PC-3 (cell line): ENCODE measurements at regions not wholly inside any gene's neighbourhood (a gene's known extent, or its start where the extent isn't known, plus 50 kb on each side); places are given as distances from the start of the nearest gene placed in this dataset.
"Not testable (repeated sequence)": the region's sequence is repeated elsewhere in the genome, so short reads cannot be mapped to it uniquely, and the experiment has no call there.

ENCODE experiments used
- EZH2 ChIP-seq: fragments of 300-600 bp; sonication (generic); IDR thresholded peaks from one replicate; pipeline ENCODE4 v1.6.1; 2017; ENCODE audit warnings: antibody characterized with exemption, mild to moderate bottlenecking, low read length; ENCODE audit not compliant: unreplicated experiment
- TF ChIP-seq, protein P1 (sequence below): fragments of 300-600 bp; sonication (generic); conservative IDR thresholded peaks from 2 replicates; pipeline ENCODE4 v1.5.1; 2017; ENCODE audit warnings: antibody characterized with exemption, low read depth, mild to moderate bottlenecking, low read length

DNA sequence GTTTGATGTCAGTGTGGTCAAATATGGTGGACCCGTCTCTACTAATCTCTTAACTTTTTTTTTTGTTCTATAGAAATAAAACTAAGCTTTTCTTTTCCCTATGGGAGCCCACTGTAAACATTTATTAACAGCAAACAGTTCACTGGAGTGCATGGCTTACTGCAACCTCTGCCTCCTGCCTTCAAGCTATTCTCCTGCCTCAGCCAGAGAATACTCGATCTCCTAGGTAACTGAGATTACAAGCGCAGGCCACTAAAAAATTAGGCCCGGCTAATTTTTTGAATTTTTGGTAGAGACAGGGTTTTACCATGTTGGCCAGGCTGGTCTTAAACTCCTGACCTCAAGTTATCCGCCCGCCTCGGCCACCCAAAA, 80.0 kb downstream of the PPIAL4G start:
- TF ChIP-seq, protein P1, sequence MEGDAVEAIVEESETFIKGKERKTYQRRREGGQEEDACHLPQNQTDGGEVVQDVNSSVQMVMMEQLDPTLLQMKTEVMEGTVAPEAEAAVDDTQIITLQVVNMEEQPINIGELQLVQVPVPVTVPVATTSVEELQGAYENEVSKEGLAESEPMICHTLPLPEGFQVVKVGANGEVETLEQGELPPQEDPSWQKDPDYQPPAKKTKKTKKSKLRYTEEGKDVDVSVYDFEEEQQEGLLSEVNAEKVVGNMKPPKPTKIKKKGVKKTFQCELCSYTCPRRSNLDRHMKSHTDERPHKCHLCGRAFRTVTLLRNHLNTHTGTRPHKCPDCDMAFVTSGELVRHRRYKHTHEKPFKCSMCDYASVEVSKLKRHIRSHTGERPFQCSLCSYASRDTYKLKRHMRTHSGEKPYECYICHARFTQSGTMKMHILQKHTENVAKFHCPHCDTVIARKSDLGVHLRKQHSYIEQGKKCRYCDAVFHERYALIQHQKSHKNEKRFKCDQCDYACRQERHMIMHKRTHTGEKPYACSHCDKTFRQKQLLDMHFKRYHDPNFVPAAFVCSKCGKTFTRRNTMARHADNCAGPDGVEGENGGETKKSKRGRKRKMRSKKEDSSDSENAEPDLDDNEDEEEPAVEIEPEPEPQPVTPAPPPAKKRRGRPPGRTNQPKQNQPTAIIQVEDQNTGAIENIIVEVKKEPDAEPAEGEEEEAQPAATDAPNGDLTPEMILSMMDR = not testable (repeated sequence)
- not testable (repeated sequence) for TF ChIP-seq EZH2
